Neuronal stem cell (in vitro differentiated cells): ENCODE measurements at regions not wholly inside any gene's neighbourhood (a gene's known extent, or its start where the extent isn't known, plus 50 kb on each side); places are given as distances from the start of the nearest gene placed in this dataset.

Experiments used
- DNase-seq: peaks from one replicate; pipeline ENCODE4 v3.0.0-alpha.2; 2013; ENCODE audit warnings: low spot score
- H2AFZ ChIP-seq: one replicate; pipeline ENCODE4 v1.6.1; 2013; ENCODE audit warnings: mild to moderate bottlenecking, low read length, inconsistent platforms
- H2AK5ac ChIP-seq: 2 replicates; pipeline ENCODE4 v1.6.1; 2013; ENCODE audit warnings: low read depth, mild to moderate bottlenecking, inconsistent platforms, low read length, moderate library complexity, mixed read lengths
- H2BK120ac ChIP-seq: 2 replicates; pipeline ENCODE4 v1.6.1; 2013; ENCODE audit warnings: low read depth, mild to moderate bottlenecking, inconsistent platforms, low read length, moderate library complexity, mixed read lengths
- H2BK12ac ChIP-seq: one replicate; pipeline ENCODE4 v1.6.1; 2013; ENCODE audit warnings: low read length, inconsistent platforms
- H2BK15ac ChIP-seq: 2 replicates; pipeline ENCODE4 v1.6.1; 2013; ENCODE audit warnings: mild to moderate bottlenecking, low read length, inconsistent platforms, mixed read lengths
- H2BK5ac ChIP-seq: one replicate; pipeline ENCODE4 v1.6.1; 2013; ENCODE audit warnings: inconsistent platforms, mild to moderate bottlenecking, low read length, moderate library complexity
- H3K14ac ChIP-seq: one replicate; pipeline ENCODE4 v1.6.1; 2013; ENCODE audit warnings: low read length, inconsistent platforms
- H3K18ac ChIP-seq: 2 replicates; pipeline ENCODE4 v1.6.1; 2013; ENCODE audit warnings: low read length, inconsistent platforms
- H3K23ac ChIP-seq: 2 replicates; pipeline ENCODE4 v1.6.1; 2013; ENCODE audit warnings: low read depth, mild to moderate bottlenecking, mixed read lengths, low read length, inconsistent platforms; ENCODE audit not compliant: poor library complexity
- H3K27ac ChIP-seq: replicated peaks from 3 replicates; pipeline ENCODE4 v1.5.1; 2013; ENCODE audit warnings: low read length, inconsistent platforms
- H3K27me3 ChIP-seq, 3 experiments: 2 replicates each; pipeline ENCODE4 v1.6.1; 2013; ENCODE audit warnings: low read length in 3 of 3, mild to moderate bottlenecking in 2 of 3, inconsistent platforms in 1 of 3, low read depth in 1 of 3, mixed read lengths in 1 of 3, moderate library complexity in 1 of 3; ENCODE audit not compliant: control insufficient read depth in 3 of 3, insufficient read depth in 3 of 3
- H3K36me3 ChIP-seq, 2 donors: replicated peaks in 1 of 2; 2 replicates each; pipeline ENCODE4 v1.6.1; 2013; ENCODE audit warnings: low read length in 2 of 2; ENCODE audit not compliant: control insufficient read depth in 2 of 2, insufficient read depth in 2 of 2
- H3K4ac ChIP-seq: 2 replicates; pipeline ENCODE4 v1.6.1; 2013; ENCODE audit warnings: inconsistent platforms, mild to moderate bottlenecking, low read length, moderate library complexity
- H3K4me1 ChIP-seq, 2 donors: 1 replicate in 1 of 2; 2 replicates in 1 of 2; pipeline ENCODE4 v1.6.1; 2013; ENCODE audit warnings: low read length in 2 of 2, low read depth in 1 of 2; ENCODE audit not compliant: control insufficient read depth in 2 of 2, insufficient read depth in 1 of 2
- H3K4me2 ChIP-seq: one replicate; pipeline ENCODE4 v1.6.1; 2013; ENCODE audit warnings: mild to moderate bottlenecking, low read length, inconsistent platforms; ENCODE audit not compliant: insufficient read depth, poor library complexity, severe bottlenecking
- H3K4me3 ChIP-seq, 2 donors: 2 replicates each; pipeline ENCODE4 v1.5.1; 2013; ENCODE audit warnings: low read length in 2 of 2, mild to moderate bottlenecking in 2 of 2, inconsistent platforms in 1 of 2, moderate library complexity in 1 of 2
- H3K79me1 ChIP-seq: one replicate; pipeline ENCODE4 v1.6.1; 2013; ENCODE audit warnings: low read depth, mild to moderate bottlenecking, inconsistent platforms, low read length, moderate library complexity
- H3K9ac ChIP-seq: one replicate; pipeline ENCODE4 v1.6.1; 2013; ENCODE audit warnings: mild to moderate bottlenecking, low read depth, low read length, inconsistent platforms; ENCODE audit not compliant: poor library complexity
- H3K9me3 ChIP-seq, 2 donors: replicated peaks in 1 of 2; 2 replicates each; pipeline versions ENCODE3 to v1.6.1; 2013; ENCODE audit warnings: low read length in 2 of 2, mild to moderate bottlenecking in 2 of 2, inconsistent platforms in 1 of 2, low read depth in 1 of 2, mixed read lengths in 1 of 2, moderate library complexity in 1 of 2; ENCODE audit not compliant: control insufficient read depth in 2 of 2, insufficient read depth in 1 of 2
- H4K8ac ChIP-seq: one replicate; pipeline ENCODE4 v1.6.1; 2013; ENCODE audit warnings: low read depth, mild to moderate bottlenecking, inconsistent platforms, low read length, moderate library complexity
- H4K91ac ChIP-seq: one replicate; pipeline ENCODE4 v1.6.1; 2013; ENCODE audit warnings: low read length, low read depth, mild to moderate bottlenecking, inconsistent platforms; ENCODE audit not compliant: poor library complexity
- WGBS, 2 donors: extraction: QIAGEN DNeasy Blood & Tissue Kit; methylation state at CpG; one replicate each; pipeline ENCODE4 v1.1.7; 2013; ENCODE audit warnings: missing lambda C conversion rate in 2 of 2, mixed read lengths in 1 of 2; ENCODE audit not compliant: insufficient read length in 2 of 2, insufficient replicate concordance in 1 of 2; ENCODE audit errors: extremely low coverage in 2 of 2; 5-methylcytosine and 5-hydroxymethylcytosine counted together

DNA sequence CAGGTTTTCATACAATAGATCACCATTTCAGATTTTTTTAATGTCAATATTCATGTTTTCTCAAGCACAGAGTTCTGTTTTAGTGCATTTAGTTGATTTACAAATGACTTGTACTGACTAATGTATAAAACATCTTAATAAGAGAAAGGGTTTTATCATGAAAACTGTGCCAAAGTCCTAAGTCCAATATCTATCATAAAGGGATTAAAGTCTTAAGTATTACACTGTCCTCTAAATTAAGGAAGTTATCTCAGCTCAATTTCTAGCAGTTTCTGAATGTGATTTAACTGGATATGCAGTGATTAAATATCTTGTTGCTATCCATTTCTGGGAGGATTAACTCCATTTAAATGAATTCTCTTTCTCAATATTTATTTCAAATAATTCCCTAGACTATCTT is 381.1 kb upstream of the CNTN4 start:
- Histone ChIP-seq H4K91ac (no peak overlapping the region), H4K8ac (no peak overlapping the region), H3K27ac (no peak overlapping the region), H2AFZ (no peak overlapping the region), H3K14ac (no peak overlapping the region), H3K9ac (no peak overlapping the region), H3K79me1 (no peaks in the 10 kb centered on the region), H2AK5ac (no peak overlapping the region), H2BK5ac (no peak overlapping the region), H2BK12ac (no peak overlapping the region), H3K4ac (no peak overlapping the region), H3K4me3 (no peak overlapping the region), H3K4me1 (no peaks in the 10 kb centered on the region), H3K9me3 (no peaks in the 10 kb centered on the region), H3K36me3 (no peaks in the 10 kb centered on the region), H3K23ac (no peak overlapping the region), H3K18ac (no peak overlapping the region), H2BK120ac (no peak overlapping the region), H3K4me2 (no peak overlapping the region), H2BK15ac (no peak overlapping the region), H3K27me3 (no peaks in the 10 kb centered on the region)
- no peak for DNase-seq

- no peak overlapping the region for H3K4ac ChIP-seq
- no peak overlapping the region for H2BK5ac ChIP-seq
- H3K23ac ChIP-seq = no peak overlapping the region
- H3K4me3 ChIP-seq = no peak overlapping the region
- H2BK15ac ChIP-seq = no peak overlapping the region
- H3K9me3 ChIP-seq = no peaks in the 10 kb centered on the region
- H2BK12ac ChIP-seq = no peak overlapping the region
- no peak overlapping the region for H2BK120ac ChIP-seq
- H3K36me3 ChIP-seq = no peaks in the 10 kb centered on the region
- DNase-seq = no peak
- no peak overlapping the region for H3K9ac ChIP-seq
- no peak overlapping the region for H3K18ac ChIP-seq
- no peak overlapping the region for H3K27ac ChIP-seq
- no peak overlapping the region for H3K4me2 ChIP-seq
- no peaks in the 10 kb centered on the region for H3K79me1 ChIP-seq
- no peak overlapping the region for H2AK5ac ChIP-seq
- no peak overlapping the region for H4K91ac ChIP-seq
- H3K4me1 ChIP-seq = no peaks in the 10 kb centered on the region
- no CpG with 5 or more reads among the region's 1 CpG for WGBS, 2 donors
- H4K8ac ChIP-seq = no peak overlapping the region
- no peak overlapping the region for H2AFZ ChIP-seq
- no peak overlapping the region for H3K14ac ChIP-seq
- H3K27me3 ChIP-seq = no peaks in the 10 kb centered on the region
These were observed 374.9 kb upstream of the CNTN4 start for GRCh38 chr3:1723726-1724125.

DNA sequence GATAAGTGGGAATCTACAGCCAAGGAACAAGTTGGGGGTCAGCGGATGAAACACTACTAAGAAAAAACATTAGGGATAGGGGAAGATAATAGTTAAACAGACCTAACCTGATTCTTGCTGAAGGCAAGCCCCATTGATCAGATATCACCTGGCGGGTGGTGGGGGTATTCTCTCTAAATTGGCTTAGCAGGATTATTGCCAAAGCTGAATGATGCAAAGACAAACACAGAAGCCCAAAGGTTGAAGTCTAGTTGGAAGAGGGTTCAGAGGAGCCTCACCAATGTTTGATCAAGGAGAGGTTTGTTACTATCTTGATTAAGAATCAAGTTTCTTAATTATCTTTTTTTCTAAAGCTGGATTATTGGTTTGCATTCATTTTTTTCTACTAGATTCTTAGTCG is 371.9 kb upstream of the CNTN4 start:
- Histone ChIP-seq H3K9me3 (no peaks in the 10 kb centered on the region), H3K4me1 (no peaks in the 10 kb centered on the region), H3K27me3 (no peaks in the 10 kb centered on the region), H3K79me1 (no peaks in the 10 kb centered on the region), H3K9ac (no peak overlapping the region), H3K36me3 (no peaks in the 10 kb centered on the region), H4K8ac (no peak overlapping the region), H3K4me2 (no peak overlapping the region), H4K91ac (no peak overlapping the region), H3K23ac (no peak overlapping the region), H2AFZ (no peak overlapping the region), H2BK120ac (no peak overlapping the region), H2BK12ac (no peak overlapping the region), H3K14ac (no peak overlapping the region), H2BK15ac (no peak overlapping the region), H3K27ac (no peak overlapping the region), H3K4me3 (no peak overlapping the region), H3K4ac (no peak overlapping the region), H2BK5ac (no peak overlapping the region), H3K18ac (no peak overlapping the region), H2AK5ac (no peak overlapping the region)
- no CpG with 5 or more reads among the region's 3 CpGs for WGBS, 2 donors
- no peak for DNase-seq

DNA sequence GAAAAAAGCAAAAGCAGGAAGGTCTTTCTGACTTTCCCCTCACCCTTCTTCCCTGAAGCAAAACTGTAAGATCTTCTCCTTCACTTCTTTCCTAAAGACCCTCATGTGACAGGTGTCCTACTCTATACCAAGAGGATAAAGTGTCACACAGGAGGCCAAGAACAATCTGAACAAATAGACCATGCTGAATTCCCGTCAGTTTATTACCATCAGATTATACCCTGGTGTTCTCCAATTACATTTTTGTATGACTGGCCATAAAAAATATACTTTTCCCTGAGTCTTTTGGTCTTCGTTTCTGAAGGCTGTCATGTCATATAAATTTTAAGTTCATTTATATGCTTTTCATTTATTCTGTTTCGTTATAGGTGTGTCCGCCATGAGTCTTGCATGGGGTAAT is 371.4 kb upstream of the CNTN4 start:
- H3K18ac ChIP-seq = no peak overlapping the region
- H3K27me3 ChIP-seq = no peaks in the 10 kb centered on the region
- H3K23ac ChIP-seq = no peak overlapping the region
- no peak overlapping the region for H3K9ac ChIP-seq
- no CpG with 5 or more reads among the region's 4 CpGs for WGBS, 2 donors
- H2BK5ac ChIP-seq = no peak overlapping the region
- no peak overlapping the region for H3K14ac ChIP-seq
- H2BK15ac ChIP-seq = no peak overlapping the region
- H3K27ac ChIP-seq = no peak overlapping the region
- H3K4ac ChIP-seq = no peak overlapping the region
- no peak for DNase-seq
- no peaks in the 10 kb centered on the region for H3K9me3 ChIP-seq
- no peak overlapping the region for H4K91ac ChIP-seq
- no peak overlapping the region for H2AFZ ChIP-seq
- no peak overlapping the region for H4K8ac ChIP-seq
- no peak overlapping the region for H2BK120ac ChIP-seq
- H3K4me2 ChIP-seq = no peak overlapping the region
- no peak overlapping the region for H2BK12ac ChIP-seq
- no peaks in the 10 kb centered on the region for H3K4me1 ChIP-seq
- H2AK5ac ChIP-seq = no peak overlapping the region
- H3K79me1 ChIP-seq = no peaks in the 10 kb centered on the region
- no peak overlapping the region for H3K4me3 ChIP-seq
- no peaks in the 10 kb centered on the region for H3K36me3 ChIP-seq
